ENCODE measurements at regions not wholly inside any gene's neighbourhood (a gene's known extent, or its start where the extent isn't known, plus 50 kb on each side); places are given as distances from the start of the nearest gene placed in this dataset.

DNA sequence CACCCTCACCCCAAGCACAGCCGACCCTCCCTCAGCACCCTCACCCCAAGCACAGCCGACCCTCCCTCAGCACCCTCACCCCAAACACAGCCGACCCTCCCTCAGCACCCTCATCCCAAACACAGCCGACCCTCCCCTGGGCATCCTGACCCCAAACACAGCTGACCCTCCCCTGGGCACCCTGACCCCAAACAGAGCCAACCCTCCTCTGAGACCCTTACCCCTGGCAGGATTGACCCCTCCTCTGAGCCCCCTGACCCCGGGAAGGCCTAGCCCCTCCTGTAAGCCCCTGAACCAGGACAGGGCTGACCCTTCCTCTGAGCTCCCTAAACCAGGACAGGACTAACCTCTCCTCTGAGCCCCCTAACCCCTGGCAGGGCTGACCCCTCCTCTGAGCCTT is 84.4 kb upstream of the RAB6C start:
- no peak for DNase-seq (ENCODE audit: low spot score)

DNA sequence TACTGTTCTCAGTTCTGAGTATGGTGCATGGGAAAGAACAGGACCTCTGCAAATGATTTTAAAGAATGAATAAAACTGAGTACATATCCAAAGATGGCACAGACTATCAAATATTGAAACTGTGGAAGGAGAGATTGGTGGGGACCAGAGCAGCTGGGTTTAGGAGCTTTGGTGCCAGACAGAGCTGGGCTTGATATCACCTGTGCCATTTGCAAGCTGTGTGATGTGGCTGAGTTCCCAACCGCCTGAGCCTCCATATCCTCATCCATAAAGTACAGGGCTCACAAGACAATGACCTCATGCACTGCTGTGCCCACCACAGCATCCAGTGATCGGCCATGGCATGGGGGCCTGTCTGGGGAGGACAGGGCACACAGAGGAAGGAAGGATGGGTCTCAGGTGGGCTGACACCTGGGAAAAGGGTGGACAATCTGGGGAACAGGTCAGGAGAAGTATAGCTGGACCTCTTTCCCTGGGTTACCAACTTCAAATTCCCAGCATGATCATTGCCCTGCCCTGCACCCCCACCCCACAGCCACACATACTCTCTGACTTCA is 83.9 kb upstream of the RAB6C start:
- no peak for DNase-seq (ENCODE audit: low spot score)

DNA sequence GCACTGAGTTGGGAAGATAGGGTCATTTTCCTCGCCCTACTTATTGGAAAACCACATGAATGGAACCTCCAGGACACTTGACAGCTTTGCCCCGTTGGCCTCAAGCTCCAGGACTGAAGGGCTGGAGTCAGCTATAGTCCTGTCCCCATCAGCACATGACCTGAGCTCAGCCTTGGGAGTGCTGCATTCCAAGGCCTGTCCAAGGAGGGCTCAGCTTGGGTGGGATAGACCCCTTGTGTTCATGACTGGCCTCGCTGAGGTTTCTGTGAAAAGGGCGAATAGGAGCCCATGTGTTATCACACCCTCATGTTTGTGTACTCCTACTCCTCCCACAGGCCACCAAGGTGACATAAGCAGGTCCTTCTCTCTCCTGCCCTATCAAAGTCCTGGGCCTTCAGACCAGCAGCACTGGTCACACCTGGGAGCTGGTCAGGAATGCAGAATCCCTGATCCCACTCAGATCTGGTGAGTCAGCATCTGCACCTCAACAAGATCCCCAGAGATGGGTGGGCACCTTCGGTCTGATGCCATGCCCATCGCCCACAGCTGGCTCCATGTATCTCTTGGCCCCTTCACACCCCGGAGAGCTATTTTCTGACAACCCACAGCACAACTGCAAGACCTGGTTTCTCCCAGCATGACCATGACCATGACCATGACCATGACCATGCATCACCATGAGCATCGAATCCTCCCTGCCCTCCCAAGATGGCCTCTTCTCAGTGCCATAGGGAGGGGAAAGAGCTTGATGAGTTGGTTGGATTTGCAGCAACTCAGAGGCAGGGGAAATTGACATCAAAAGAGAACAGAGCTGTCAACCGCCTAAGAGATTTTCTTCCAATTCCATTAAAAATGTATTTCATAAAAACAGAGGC is 83.0 kb upstream of the RAB6C start:
- DNase-seq (ENCODE audit: low spot score): no peak

DNA sequence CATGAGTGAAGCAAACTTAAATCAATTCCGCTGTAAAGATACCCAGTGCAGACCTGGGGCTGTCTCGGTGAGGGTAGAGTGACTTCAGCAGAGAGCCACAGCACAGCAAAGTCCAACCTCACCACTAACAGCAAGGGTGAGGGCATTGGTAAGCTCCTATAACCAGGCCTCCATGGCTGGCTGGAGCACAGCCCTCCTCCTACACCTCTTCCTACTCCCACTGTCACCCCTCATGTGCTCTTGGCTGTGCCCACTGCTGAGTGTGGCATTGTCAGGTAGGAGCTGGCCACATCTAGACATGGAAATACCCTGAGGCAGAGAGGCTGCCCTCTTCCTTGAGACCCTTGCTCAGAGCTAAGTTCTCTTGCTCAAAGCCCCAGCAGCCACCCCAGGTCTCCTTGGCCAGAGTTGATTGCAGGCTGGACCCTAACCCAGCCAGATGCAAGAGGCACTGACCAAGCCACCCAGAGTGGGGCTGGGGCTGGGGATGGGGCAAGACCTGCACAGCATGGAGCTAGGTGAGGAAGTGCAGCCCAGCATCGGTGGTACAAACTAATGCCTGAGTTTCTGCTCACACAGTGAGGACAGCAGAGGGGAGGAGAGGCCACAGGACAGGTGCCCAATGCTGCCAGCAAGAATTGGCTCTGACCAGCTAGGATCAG is 77.6 kb upstream of the RAB6C start:
- DNase-seq (ENCODE audit: low spot score): no peak

DNA sequence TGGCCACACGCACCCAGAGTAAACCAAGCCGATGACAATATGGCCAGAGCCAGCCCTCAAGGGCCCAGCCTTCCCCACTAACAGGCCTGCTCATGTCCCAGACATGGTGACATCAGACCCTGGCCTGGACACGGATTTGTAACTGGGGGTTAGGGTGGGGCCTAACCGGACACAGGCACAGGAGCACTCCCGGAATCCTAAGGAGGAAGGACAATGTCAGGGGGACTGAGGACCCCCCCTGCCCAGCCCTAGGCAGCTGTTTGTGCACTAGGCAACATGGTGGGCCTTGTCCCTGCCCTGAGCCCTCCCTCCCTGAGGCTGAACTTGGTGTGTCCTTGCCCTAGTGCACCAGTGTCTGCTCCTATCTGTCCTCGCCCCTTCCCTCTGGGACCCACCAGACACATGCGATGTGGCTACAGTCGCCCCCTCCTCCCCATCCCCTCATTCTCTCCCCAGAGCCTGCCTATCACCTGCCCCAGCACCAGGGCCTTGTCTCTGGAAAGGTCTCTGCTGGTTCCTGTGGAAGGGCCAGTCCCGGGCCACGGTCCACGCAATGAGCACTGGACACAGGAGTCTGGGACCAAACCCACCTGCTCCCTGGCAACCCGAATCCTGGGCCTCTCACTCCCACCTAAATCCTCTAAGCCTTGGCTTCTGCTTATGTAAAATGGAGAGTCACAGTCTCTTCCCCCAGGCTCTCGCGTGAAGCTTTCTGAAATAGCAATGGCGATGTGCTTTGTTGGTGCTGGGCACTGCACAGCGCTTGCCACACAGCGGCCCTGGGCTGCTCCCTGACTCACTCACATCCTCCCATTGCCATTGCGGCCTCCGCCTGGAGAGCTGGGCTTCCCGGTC is 76.5 kb upstream of the RAB6C start:
- no peak for DNase-seq (ENCODE audit: low spot score)

DNA sequence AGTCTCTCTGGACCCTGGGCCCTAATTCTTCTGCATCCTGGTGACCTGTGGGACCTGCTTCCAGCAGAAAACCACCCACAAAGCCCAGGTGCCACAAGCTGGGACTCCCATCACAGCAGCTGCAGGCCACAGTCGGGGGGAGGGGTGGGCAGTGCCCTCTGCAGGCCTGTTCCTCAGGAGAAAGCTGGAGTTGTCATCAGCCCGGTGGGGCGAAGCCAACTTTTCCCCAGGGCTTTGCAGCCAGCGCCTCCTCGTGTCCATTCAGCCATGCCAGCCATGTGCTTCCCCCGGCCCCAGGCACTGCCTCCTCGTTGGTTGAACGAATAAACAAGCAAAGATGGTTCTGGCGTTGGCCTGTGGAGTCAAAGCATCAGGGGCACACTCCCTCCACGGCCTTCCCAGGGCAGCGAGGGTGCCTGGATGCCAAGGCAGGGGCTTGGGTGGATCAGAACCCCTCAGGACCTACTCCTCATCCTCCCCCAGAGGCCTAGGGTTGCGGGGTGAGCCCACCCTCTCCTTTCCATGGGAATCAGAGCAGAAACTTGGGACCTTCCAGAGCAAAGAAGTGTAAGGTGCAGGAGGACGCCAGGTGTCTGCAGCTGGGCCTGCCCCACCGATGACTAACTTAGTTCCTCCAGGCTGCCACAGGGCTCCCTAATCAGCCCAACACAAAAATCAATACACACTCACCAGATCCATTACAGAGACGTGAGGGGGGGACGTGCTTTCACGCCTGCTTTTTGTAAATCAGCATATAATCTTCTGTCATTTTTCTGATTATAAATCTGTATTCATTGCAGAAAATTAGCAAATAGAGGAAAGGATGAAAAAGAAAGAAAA is 75.7 kb upstream of the RAB6C start:
- no peak for DNase-seq (ENCODE audit: low spot score)

DNA sequence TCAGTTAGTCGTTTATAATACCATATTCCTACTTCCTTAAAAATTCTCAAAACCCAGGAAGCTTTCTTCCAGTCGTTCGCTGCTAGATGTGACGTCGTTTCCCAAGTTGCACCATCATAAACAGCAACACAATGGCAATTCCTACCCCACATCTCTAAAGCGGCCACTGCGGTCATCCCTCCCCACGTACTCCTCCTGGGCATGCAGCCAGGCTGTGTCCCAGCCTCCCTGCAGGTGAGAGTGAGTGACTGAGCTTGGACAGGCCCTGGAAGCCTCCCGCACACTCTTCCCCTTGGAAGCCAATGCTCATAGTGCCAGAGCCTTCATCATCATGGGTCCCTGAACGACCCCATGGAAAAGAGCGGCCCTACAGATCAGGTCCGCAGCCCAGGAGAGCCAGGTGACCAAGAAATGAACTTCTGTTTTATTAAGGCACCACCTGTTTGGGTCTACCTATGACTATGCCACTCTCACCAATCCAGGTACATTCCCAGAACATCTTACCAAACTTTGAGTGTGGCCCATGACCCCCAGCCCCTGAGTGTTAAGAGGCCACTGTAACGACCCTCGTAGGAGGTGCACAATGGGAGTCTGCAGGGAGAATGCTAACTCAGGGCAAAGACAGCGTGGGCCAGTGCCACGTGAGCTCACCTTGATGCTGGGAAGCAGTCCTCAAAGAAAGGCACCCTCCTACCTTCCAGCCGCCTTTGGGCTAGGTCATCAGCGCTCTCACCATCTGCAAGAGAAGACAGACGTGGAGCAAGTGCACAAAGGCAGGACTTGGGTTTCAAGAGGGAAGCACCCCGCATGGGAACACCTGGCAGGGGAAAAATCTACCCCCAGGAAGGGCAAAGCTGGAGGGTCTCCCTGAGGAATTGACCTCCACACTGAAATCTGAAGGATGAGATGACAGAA is 74.7 kb upstream of the RAB6C start:
- DNase-seq (ENCODE audit: low spot score): no peak

DNA sequence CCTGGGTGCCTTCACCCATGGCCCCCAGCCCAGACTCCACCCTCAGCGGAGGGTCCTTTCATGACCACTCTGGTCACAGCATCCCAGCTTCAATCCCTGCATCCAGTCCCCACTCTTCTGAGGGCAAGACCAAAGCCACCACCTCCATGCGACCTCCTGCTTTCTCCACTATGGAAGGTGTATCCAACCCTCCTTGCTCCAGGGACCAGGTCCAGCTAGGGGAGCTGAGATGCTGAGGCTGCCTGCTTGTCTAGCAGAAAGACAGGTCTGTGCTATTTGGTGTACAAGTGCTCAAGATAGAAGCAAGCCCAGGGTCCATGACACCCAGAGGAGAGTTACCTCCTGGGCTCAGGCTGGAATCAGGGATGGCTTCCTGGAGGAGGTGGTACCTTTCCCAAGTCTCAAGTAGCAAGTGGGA is 73.8 kb upstream of the RAB6C start:
- DNase-seq (ENCODE audit: low spot score): no peak

DNA sequence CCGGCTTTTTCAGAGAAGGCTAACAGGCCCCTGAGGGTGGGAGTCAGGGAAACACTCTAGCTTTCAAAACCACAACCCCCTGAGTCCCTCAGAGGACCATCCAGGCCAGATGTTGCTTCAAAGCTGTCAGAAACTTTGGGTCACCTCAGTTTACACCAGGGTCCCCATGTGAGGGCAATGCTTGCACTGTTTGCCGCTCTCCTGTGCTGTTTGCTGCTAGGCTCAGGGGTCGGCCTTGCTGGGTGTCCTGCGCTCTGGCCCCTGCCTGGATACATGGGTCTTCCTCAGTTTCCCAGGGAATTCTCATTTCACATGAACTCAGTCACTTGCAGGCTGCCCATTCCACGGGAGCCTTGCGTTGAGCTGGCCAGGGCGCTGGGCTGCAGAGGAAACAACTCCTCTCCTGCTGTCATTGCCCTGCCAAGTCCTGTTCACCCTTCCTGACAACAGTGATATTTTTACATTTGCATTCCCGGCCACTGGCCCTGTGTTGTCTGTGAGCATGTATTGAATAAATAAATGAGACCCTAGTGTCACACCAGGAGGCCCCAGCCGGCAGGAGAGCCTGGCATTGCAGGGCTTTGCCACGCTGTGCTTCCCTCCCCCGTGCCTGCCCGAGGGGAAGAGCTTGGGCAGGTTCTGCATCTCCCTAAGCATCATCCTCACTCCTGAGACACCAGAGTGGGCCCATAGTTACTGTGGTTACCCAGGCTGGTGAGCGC is 73.2 kb upstream of the RAB6C start:
- DNase-seq (ENCODE audit: low spot score): no peak

DNA sequence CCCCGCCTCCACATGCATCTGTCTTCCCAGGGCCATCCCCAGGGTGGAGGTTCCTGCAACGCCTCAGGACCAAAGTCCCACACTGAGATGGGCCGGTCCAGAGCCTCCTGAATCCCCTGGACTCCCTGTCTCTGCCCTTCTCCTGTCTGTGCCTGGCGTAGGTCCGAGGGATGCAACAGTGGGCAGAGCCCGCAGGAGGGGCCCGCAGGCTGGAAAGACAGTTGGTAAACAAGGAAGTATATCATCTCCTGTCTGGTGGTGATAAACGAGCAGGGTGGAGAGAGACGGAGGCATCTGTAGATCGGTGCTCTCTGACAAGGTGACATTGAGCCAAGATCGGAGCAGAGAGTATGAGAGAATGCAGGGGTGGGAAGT is 72.6 kb upstream of the RAB6C start:
- DNase-seq (ENCODE audit: low spot score): no peak

DNA sequence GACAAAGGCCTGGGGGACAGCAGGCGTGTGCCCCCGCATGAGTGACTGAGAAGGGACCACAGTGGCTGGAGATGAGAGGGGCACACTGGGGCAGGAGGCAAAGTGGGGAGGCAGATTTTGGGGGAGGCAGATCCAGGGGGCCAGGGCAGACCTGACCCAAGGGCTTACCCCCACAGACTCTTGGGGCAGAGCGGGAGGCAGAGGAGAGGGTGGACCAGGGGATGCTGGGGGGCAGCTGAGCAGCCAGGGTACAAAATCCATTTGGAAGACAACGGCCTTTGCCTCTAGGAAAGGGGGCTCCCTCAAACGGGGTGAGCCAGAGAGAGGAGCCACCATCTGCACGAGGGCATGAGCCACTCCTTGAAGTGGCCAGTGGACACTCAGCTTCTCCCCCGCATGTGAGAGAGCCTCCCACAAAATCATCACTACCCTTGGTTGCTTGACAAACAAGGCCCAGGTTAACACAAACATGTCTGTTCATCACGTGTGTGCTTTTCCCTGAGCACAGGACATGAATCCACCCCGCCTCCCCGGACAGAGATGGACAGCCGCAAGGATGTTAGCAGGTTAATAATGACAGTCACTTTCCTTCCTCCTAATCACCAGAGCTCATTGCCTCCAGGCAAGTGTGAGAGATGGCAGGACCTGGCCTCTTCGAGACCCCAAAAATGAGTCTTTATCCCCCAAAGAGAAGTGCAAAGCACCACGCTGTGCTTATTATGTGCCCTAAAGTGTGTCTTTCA is 72.0 kb upstream of the RAB6C start:
- no peak for DNase-seq (ENCODE audit: low spot score)

DNA sequence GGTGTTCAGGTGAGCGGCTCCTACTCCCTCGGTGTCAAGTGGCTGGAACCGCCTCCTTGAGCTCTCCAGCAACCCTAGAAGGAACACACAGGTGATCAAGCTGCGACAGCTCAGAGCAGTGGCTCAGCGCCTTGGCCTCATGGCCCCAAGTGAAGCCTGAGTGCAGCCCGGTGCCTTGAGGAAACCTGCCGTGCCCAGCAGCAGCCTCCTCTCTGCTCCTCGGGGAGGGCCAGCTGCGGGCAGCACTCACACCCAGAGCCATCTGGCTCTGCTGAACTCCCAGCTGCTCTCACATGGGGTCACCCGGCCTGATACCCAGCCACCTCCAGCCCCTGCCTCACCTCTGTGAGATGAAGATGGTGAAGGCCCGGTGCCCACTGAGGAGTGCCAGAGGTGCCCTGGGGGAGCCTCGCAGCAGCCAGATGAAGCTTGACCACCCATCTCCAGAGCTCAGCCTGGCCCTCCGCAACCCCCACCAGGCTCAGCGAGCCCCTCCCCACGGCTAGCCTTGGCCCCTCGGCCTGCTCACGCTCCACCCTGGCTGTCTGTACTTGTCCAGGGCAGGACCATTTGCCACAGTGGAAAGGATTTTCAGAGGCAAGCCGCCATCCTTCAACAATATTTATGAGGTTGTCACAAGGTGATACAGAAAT is 70.6 kb upstream of the RAB6C start:
- no peak for DNase-seq (ENCODE audit: low spot score)

DNA sequence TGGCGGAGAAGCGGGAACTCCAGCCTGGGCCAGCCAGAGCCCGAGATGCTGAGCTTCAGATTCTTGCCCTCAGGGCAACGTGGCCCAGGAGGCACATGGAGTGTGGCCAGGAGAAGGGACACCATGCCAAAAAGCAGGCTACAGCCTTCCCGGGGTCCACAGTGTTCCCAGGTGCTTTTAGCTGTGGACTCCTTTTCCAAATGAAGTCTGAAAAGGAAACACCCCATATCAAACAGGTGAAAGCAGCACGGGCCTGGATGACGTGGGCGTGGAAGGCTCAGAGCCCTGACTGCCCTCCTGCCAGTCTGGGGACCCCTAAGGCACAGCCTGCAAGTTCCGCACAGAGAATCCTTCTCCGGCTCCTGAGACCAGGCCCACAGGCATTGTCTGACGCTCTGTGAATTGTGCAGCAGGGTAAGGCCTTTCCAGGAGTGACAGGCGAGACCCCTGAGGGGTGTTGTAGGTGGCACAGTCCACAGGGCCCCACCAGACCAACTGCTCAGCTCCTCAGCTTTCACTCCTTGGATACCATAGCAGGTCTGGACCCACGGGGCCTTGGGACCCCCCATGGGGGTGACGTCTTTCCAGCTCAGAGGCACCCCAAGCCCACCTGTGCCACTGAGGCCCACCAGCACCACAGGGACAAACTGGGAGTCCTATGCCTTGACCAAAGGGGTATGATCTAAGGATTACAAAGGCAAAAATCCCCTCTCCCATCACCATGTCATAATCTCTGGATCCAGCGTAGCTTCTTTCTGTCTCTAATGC is 69.6 kb upstream of the RAB6C start:
- no peak for DNase-seq (ENCODE audit: low spot score)

DNA sequence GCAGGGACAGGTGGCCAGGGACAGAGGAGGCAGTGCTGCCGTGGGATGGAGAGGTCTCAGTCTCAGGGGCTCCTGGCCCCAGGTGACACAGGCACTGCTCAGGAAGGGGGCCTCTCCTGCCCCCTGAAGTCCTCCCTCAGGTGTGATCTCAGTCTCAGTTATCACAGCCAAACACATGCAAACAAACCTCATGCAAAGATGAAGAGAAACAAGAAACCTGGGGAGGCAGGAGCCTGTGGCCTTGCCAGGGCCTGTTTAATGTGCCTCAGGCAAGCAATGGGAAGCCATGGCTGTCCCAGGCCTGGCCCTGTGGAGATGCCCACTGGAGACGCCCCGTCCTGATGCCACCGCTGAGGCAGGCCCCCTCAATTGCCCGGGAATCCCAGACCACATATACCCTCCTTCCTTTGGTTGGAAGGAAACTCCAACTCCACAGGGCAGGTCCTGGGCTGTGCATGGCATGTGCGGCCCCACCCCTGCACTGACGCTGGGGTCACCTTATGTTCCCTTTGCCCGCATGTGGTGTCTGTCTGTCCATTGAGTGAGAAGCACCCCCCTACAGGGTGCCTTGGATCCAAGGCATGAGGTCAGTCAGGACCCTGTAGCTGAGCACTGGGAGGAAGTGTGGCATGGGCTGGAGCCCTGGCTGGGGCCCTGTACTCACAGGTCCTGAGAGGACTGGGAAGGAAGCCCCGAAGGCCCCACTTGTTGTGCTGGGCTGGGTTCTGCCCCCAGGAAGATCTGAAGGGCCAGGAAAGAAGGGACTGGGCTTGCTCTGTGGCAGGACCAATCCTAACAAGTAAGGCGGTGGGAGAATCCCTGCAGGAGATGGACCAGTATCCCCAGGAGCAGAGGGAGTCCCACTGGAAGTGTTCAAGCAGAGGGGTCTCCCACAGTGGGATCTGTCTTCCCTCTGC is 68.8 kb upstream of the RAB6C start:
- DNase-seq (ENCODE audit: low spot score): no peak

DNA sequence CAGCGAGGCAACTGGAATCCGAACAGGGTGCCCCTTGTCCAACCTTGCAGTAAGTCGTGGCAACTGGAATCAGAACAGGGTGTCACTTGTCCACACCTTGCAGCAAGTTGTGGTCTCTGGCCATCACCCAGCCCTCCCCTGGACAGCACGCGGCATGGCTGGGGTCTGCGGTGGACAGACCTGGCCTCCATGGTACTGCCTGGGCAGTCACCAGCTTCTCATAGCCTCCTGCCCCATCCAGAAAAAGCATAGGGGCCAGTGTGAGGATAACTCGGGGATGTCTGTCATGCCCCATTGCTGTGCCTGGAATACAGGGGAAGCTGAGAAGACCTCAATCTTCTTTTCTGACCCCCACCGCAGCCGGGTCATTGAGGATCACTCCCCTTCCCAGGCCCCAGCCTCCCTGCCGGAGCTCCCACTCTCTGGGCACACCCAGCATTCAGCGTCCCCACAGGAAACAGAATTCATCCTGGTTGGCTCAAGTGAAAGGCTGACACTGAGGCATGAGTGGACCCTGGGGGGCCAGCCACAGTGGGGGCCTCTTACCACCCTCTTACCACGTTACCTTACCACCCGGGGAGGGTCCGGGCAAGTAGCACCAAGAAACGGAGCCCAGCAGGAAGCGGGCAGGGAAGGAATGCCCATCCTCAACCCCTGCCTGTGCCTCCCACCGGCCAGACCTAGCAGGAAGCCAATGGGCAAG is 68.0 kb upstream of the RAB6C start:
- DNase-seq (ENCODE audit: low spot score): no peak
